Osteoblast (primary cell): ENCODE measurements at regions not wholly inside any gene's neighbourhood (a gene's known extent, or its start where the extent isn't known, plus 50 kb on each side); places are given as distances from the start of the nearest gene placed in this dataset.

Source experiments
- DNase-seq: peaks from one replicate; pipeline ENCODE4 v3.0.0; 2011; ENCODE audit warnings: low spot score, mixed read lengths; ENCODE audit not compliant: insufficient read length; ENCODE audit errors: missing footprints
- H2AFZ ChIP-seq: 2 replicates; pipeline ENCODE4 v1.6.0; 2011; ENCODE audit warnings: mild to moderate bottlenecking, low read length
- H3K27ac ChIP-seq: 2 replicates; pipeline ENCODE4 v1.5.1; 2011; ENCODE audit warnings: mild to moderate bottlenecking, low read depth, low read length, moderate library complexity
- H3K27me3 ChIP-seq: 2 replicates; pipeline ENCODE4 v1.6.0; 2012; ENCODE audit warnings: mild to moderate bottlenecking, control low read depth, inconsistent platforms, low read length, moderate library complexity; ENCODE audit not compliant: insufficient read depth
- H3K36me3 ChIP-seq: 2 replicates; pipeline ENCODE4 v1.5.1; 2011; ENCODE audit warnings: mild to moderate bottlenecking, low read length, control low read depth, moderate library complexity; ENCODE audit not compliant: insufficient read depth
- H3K4me1 ChIP-seq: 2 replicates; pipeline ENCODE4 v1.5.1; 2011; ENCODE audit warnings: mild to moderate bottlenecking, low read length, control low read depth, moderate library complexity; ENCODE audit not compliant: insufficient read depth
- H3K4me2 ChIP-seq: 2 replicates; pipeline ENCODE4 v1.6.0; 2011; ENCODE audit warnings: mild to moderate bottlenecking, low read length; ENCODE audit not compliant: insufficient read depth
- H3K4me3 ChIP-seq: fragments of 200-600 bp; sonication (generic); 3 replicates; pipeline ENCODE4 v1.5.1; 2012; ENCODE audit warnings: mild to moderate bottlenecking, low read length, inconsistent platforms; ENCODE audit not compliant: insufficient read depth
- H3K79me2 ChIP-seq: 2 replicates; pipeline ENCODE4 v1.6.0; 2012; ENCODE audit warnings: mild to moderate bottlenecking, low read length, control low read depth, inconsistent platforms; ENCODE audit not compliant: insufficient read depth
- H3K9me3 ChIP-seq: 2 replicates; pipeline ENCODE4 v1.5.1; 2011; ENCODE audit warnings: low read depth, low read length, control low read depth
- H4K20me1 ChIP-seq: 2 replicates; pipeline ENCODE4 v1.6.0; 2012; ENCODE audit warnings: mild to moderate bottlenecking, low read length, control low read depth; ENCODE audit not compliant: insufficient read depth
- CTCF ChIP-seq: IDR thresholded peaks from 2 replicates; pipeline ENCODE4 v1.5.1; 2011; ENCODE audit warnings: mild to moderate bottlenecking, low read depth, low read length, moderate library complexity; ENCODE audit errors: extremely low read depth

- Histone ChIP-seq H3K79me2 (no peaks in the 10 kb centered on the region), H3K4me2 (no peak overlapping the region), H3K27ac (no peak overlapping the region), H2AFZ (no peak overlapping the region), H3K36me3 (no peaks in the 10 kb centered on the region), H3K9me3 (no peaks in the 10 kb centered on the region), H3K4me1 (peaks cover 12% of the 10 kb centered on the region), H3K27me3 (no peaks in the 10 kb centered on the region), H4K20me1 (no peaks in the 10 kb centered on the region), H3K4me3 (no peak overlapping the region)
- no peak for DNase-seq
- no peak for TF ChIP-seq CTCF
These were observed 108.5 kb downstream of the PTGS2 start for GRCh38 chr1:186571771-186572170.

GRCh38 chr1:186569856-186570255 lies 108.9 kb upstream of the PDC start:
- TF ChIP-seq CTCF = no peak
- peak; percentile 15 for DNase-seq
- Histone ChIP-seq H2AFZ (no peak overlapping the region), H3K4me1 (peaks cover 9% of the 10 kb centered on the region), H3K9me3 (no peaks in the 10 kb centered on the region), H3K79me2 (no peaks in the 10 kb centered on the region), H3K4me2 (no peak overlapping the region), H3K4me3 (no peak overlapping the region), H4K20me1 (no peaks in the 10 kb centered on the region), H3K27me3 (no peaks in the 10 kb centered on the region), H3K27ac (no peak overlapping the region), H3K36me3 (no peaks in the 10 kb centered on the region)

- Histone ChIP-seq H3K79me2 (no peaks in the 10 kb centered on the region), H2AFZ (no peak overlapping the region), H4K20me1 (no peaks in the 10 kb centered on the region), H3K4me3 (no peak overlapping the region), H3K27me3 (no peaks in the 10 kb centered on the region), H3K9me3 (no peaks in the 10 kb centered on the region), H3K36me3 (no peaks in the 10 kb centered on the region), H3K4me1 (peaks cover 7% of the 10 kb centered on the region), H3K27ac (no peak overlapping the region), H3K4me2 (no peak overlapping the region)
- DNase-seq = no peak
- TF ChIP-seq CTCF = no peak
These were observed 107.3 kb upstream of the PDC start for GRCh38 chr1:186568221-186568620.

- H3K79me2 ChIP-seq = no peaks in the 10 kb centered on the region
- no peak overlapping the region for H3K4me2 ChIP-seq
- no peaks in the 10 kb centered on the region for H4K20me1 ChIP-seq
- no peak for DNase-seq
- H2AFZ ChIP-seq = no peak overlapping the region
- TF ChIP-seq CTCF = no peak
- H3K36me3 ChIP-seq = no peaks in the 10 kb centered on the region
- H3K4me1 ChIP-seq = peaks cover 7% of the 10 kb centered on the region
- H3K4me3 ChIP-seq = no peak overlapping the region
- peak overlapping the region; percentile 78 for H3K27ac ChIP-seq
- no peaks in the 10 kb centered on the region for H3K27me3 ChIP-seq
- no peaks in the 10 kb centered on the region for H3K9me3 ChIP-seq
These were observed 105.4 kb upstream of the PDC start for GRCh38 chr1:186566140-186566855.
